OCI-LY1 (cell line): ENCODE measurements at regions not wholly inside any gene's neighbourhood (a gene's known extent, or its start where the extent isn't known, plus 50 kb on each side); places are given as distances from the start of the nearest gene placed in this dataset.

Experiments used
- EZH2 ChIP-seq: fragments of 200-600 bp; sonication (generic), shearing (Covaris generic); IDR thresholded peaks from 2 replicates; pipeline ENCODE4 v1.8.0; 2017; ENCODE audit warnings: borderline replicate concordance, mixed run types, mild to moderate bottlenecking, antibody characterized with exemption, low read length, moderate library complexity, mixed read lengths
- TF ChIP-seq, protein P1 (sequence below): fragments of 200-600 bp; sonication (generic), shearing (Covaris generic); IDR thresholded peaks from 2 replicates; pipeline ENCODE4 v1.5.1; 2017; ENCODE audit warnings: mild to moderate bottlenecking, antibody characterized with exemption, low read length, moderate library complexity, mixed read lengths

DNA sequence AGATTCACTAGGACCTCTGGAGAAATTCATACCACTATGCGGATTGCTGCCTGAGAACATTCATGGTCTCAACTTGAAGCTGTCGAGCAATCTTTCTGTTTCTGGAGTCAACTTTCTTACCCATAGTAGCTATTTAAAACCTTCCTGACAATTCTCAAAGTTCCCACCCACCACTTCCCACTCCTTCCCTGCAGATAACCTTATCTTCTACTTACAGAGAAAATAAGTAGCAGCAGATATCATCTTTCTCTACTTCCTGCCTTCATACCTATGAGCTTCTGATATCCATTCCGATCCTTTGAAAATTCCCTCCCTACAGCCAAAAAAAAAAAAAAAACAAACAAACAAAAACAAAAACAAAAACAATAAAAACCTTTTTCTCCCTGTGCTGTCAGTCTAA is 81.2 kb upstream of the CYRIA start:
- TF ChIP-seq, protein P1, sequence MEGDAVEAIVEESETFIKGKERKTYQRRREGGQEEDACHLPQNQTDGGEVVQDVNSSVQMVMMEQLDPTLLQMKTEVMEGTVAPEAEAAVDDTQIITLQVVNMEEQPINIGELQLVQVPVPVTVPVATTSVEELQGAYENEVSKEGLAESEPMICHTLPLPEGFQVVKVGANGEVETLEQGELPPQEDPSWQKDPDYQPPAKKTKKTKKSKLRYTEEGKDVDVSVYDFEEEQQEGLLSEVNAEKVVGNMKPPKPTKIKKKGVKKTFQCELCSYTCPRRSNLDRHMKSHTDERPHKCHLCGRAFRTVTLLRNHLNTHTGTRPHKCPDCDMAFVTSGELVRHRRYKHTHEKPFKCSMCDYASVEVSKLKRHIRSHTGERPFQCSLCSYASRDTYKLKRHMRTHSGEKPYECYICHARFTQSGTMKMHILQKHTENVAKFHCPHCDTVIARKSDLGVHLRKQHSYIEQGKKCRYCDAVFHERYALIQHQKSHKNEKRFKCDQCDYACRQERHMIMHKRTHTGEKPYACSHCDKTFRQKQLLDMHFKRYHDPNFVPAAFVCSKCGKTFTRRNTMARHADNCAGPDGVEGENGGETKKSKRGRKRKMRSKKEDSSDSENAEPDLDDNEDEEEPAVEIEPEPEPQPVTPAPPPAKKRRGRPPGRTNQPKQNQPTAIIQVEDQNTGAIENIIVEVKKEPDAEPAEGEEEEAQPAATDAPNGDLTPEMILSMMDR: no peak
- TF ChIP-seq EZH2: no peak
